Fibroblast of the conjunctiva (primary cell): ENCODE measurements at regions not wholly inside any gene's neighbourhood (a gene's known extent, or its start where the extent isn't known, plus 50 kb on each side); places are given as distances from the start of the nearest gene placed in this dataset.

Source experiments
- DNase-seq: peaks from one replicate; pipeline ENCODE4 v3.0.0-alpha.2; 2010; ENCODE audit warnings: low read depth

DNA sequence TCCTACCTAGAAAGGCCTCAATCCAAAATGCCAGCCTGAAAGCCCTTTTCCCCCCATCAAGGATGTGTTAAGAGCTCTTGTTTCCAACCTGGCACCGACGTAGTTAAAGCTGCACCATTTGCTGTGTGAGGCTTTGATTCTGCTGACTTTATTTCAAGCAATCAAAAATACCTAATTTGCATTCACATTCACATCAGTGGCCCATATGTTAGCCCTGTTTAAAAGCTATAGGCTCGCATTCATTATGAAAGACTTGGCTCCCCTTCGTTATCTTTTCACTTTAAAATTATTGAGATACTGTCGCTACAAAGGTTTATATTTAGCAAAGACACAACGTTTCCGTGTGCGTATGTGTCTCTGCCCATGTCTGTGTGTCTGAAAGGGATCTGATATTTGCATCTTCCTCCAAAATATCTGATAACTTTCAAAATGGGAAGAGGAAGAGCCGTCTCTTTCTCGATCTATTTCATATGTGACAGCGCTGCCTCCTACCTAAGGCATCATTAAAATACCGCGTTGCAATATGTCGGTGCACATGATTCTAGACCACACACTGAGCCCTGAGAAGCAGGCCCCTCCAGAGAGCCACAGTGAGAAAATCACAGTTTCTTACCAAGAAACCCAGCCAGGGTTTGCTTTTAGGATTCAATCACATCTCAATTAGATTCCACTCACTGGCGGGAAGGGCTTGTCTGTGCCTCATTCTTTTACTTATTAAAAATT, 57.1 kb upstream of the ITPRID1 start:
- no peak for DNase-seq

- DNase-seq = no peak
Measured at GRCh38 chr7:31457551-31457950, 56.3 kb upstream of the ITPRID1 start.

DNA sequence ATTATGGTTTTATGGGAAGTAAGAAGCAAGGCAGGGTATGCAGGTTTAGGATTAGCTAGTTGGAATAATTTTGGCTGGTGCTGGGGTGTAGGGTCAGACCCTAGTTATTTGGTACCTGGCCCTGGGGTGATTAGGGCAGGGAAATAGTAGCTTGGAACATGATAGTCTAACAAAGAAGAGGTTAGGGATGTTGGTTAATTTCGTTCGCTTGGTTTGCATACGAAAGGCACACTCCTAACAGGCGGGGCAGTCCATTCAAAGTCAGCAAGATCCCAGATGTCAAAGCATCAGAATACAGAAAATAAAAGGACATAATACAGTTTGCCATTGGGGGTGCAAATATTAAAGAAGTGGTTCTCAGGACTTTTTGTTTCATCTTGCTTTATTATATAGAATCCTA, 55.7 kb upstream of the ITPRID1 start:
- DNase-seq = no peak

DNA sequence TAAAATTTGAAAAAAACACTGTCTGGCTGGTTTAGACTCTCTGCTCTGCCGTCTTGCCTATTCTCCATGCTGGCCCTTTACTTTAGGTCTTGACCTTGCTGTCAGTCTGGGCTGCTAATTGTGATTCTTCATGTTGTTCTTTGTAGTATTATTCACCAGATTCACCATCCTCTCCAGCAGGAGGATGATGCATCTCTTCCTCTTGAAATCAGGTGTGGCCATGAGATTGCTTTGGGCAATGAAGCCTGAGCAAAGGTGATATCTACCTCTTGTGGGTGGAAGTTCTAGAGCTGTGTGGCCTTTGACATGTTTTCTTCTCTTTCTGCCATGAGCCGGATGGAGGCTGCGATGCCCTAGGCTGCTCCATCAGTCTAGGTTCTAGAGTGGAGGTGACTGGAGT, 51.3 kb upstream of the ITPRID1 start:
- no peak for DNase-seq
